ENCODE measurements at regions not wholly inside any gene's neighbourhood (a gene's known extent, or its start where the extent isn't known, plus 50 kb on each side); places are given as distances from the start of the nearest gene placed in this dataset.

- Histone ChIP-seq H3K27ac (ENCODE audit: extremely low read length, insufficient read depth, low read length) (no peak overlapping the region), H3K9ac (ENCODE audit: insufficient read depth, low read depth, low read length) (no peak overlapping the region), H3K27me3 (ENCODE audit: control insufficient read depth in 1 of 2, insufficient read depth in 2 of 2, low read length in 2 of 2) (no peaks in the 10 kb centered on the region), H4K20me1 (ENCODE audit: insufficient read depth, low read length) (no peaks in the 10 kb centered on the region), H3K4me1 (ENCODE audit: insufficient read depth, low read length) (no peaks in the 10 kb centered on the region), H3K9me3 (ENCODE audit: low read length) (peaks cover 41% of the 10 kb centered on the region), H3K4me3 (replicated peaks in 1 of 3; ENCODE audit: insufficient read depth in 1 of 3, low read depth in 2 of 3, low read length in 3 of 3) (no peak overlapping the region), H3K36me3 (replicated peaks in 1 of 2; ENCODE audit: control insufficient read depth in 1 of 2, insufficient read depth in 2 of 2, low read length in 2 of 2) (no peaks in the 10 kb centered on the region), H3K4me2 (ENCODE audit: low read depth, low read length) (no peak overlapping the region), H3K79me2 (ENCODE audit: insufficient read depth, low read length) (no peaks in the 10 kb centered on the region), H2AFZ (ENCODE audit: low read length) (no peak overlapping the region)
- no peak for DNase-seq (ENCODE audit: low spot score)
- BruUV-seq (replicated peaks), result no TSS peak
- ChIA-PET CTCF (ENCODE audit: low intra/inter-chr PET ratio, low total read pairs) (no interaction called here), POLR2A (no interaction called here)
- TF ChIP-seq NR2C2 (CRISPR knock-in tag; IDR thresholded peaks at IDR 0.05; ENCODE audit: borderline replicate concordance), result no peak
- FAIRE-seq, result no peak
- in situ Hi-C loops (cut with HindIII; ENCODE audit: extremely low pct_ligation_motif_present, low pct_unique_long_range_greater_than_20kb), result no loop called here
- no peak for ATAC-seq
- 24% methylated on average over 5 of the region's 6 CpGs for WGBS (ENCODE audit: low lambda C conversion rate)
- intact Hi-C loops (cut with micrococcal nuclease; ENCODE audit: unreplicated experiment), result no loop called here
Measured at GRCh38 chr14:98685725-98686124, 586.3 kb downstream of the BCL11B start.

- ATAC-seq (no peak), DNase-seq (ENCODE audit: low spot score) (no peak), FAIRE-seq (no peak)
- H3K79me2 ChIP-seq (ENCODE audit: insufficient read depth, low read length), result no peaks in the 10 kb centered on the region
- ChIA-PET CTCF (ENCODE audit: low intra/inter-chr PET ratio, low total read pairs) (no interaction called here), POLR2A (no interaction called here)
- H3K36me3 ChIP-seq (replicated peaks in 1 of 2; ENCODE audit: control insufficient read depth in 1 of 2, insufficient read depth in 2 of 2, low read length in 2 of 2), result no peaks in the 10 kb centered on the region
- H3K27ac ChIP-seq (ENCODE audit: extremely low read length, insufficient read depth, low read length), result no peak overlapping the region
- no peaks in the 10 kb centered on the region for H3K27me3 ChIP-seq (ENCODE audit: control insufficient read depth in 1 of 2, insufficient read depth in 2 of 2, low read length in 2 of 2)
- BruUV-seq (replicated peaks), result no TSS peak
- H3K9me3 ChIP-seq (ENCODE audit: low read length), result peaks cover 15% of the 10 kb centered on the region; the same call in 1 of the 2 replicates
- no peak overlapping the region for H3K9ac ChIP-seq (ENCODE audit: insufficient read depth, low read depth, low read length)
- no peak overlapping the region for H3K4me3 ChIP-seq (replicated peaks in 1 of 3; ENCODE audit: insufficient read depth in 1 of 3, low read depth in 2 of 3, low read length in 3 of 3)
- in situ Hi-C loops (cut with HindIII; ENCODE audit: extremely low pct_ligation_motif_present, low pct_unique_long_range_greater_than_20kb) (no loop called here), intact Hi-C loops (cut with micrococcal nuclease; ENCODE audit: unreplicated experiment) (no loop called here)
- no peaks in the 10 kb centered on the region for H3K4me1 ChIP-seq (ENCODE audit: insufficient read depth, low read length)
- no peak for TF ChIP-seq NR1H2 (CRISPR knock-in tag; IDR thresholded peaks at IDR 0.05; ENCODE audit: borderline replicate concordance, low read depth)
- TF ChIP-seq ZHX1 (CRISPR knock-in tag; IDR thresholded peaks at IDR 0.05; ENCODE audit: low read depth), result no peak
- TF ChIP-seq MTF2 (CRISPR knock-in tag; IDR thresholded peaks at IDR 0.05; ENCODE audit: borderline replicate concordance), result no peak
- TF ChIP-seq ZNF678 (CRISPR knock-in tag; IDR thresholded peaks at IDR 0.05), result no peak
- no peak for TF ChIP-seq ZNF350 (CRISPR knock-in tag; IDR thresholded peaks at IDR 0.05; ENCODE audit: borderline replicate concordance, low read depth)
- no peak for TF ChIP-seq TERF1 (CRISPR knock-in tag; IDR thresholded peaks at IDR 0.05)
- no peak for TF ChIP-seq PTBP1 (IDR thresholded peaks at IDR 0.05; ENCODE audit: low read depth, low read length, poor library complexity, severe bottlenecking)
- TF ChIP-seq IKZF5 (CRISPR knock-in tag; IDR thresholded peaks at IDR 0.05), result no peak
- 3% methylated on average over 3 of the region's 3 CpGs for WGBS (ENCODE audit: low lambda C conversion rate)
- no peak overlapping the region for H3K4me2 ChIP-seq (ENCODE audit: low read depth, low read length)
- H2AFZ ChIP-seq (ENCODE audit: low read length), result no peak overlapping the region
- no peaks in the 10 kb centered on the region for H4K20me1 ChIP-seq (ENCODE audit: insufficient read depth, low read length)
Measured at GRCh38 chr14:98688446-98688845, 583.6 kb downstream of the BCL11B start.

Data from HepG2 (cell line).